Pancreas (tissue), 10 donors: ENCODE measurements at regions not wholly inside any gene's neighbourhood (a gene's known extent, or its start where the extent isn't known, plus 50 kb on each side); places are given as distances from the start of the nearest gene placed in this dataset.

ENCODE experiments used
- ATAC-seq, 4 donors: fragments of 200-7000 bp; cut with Tn5 transposase; one replicate each; pipeline versions ENCODE4 v1.8.0 to v1.9.1; 2020; ENCODE audit warnings: mild to moderate bottlenecking in 4 of 4, moderate library complexity in 4 of 4
- DNase-seq, 6 donors: peaks; one replicate each; pipeline ENCODE4 v3.0.0-alpha.2; 2020
- FAIRE-seq: peaks from 2 replicates; lab custom pipeline; 2012; peaks lifted over from hg19 to GRCh38; lab: Jason Lieb, UNC
- H3K27ac ChIP-seq, 4 donors: fragments of 200-600 bp; sonication (generic); 1 replicate in 3 of 4; 2 replicates in 1 of 4; pipeline versions ENCODE4 v1.5.0 to v1.8.0; 2020
- H3K27me3 ChIP-seq, 4 donors: fragments of 200-600 bp; one replicate each; pipeline ENCODE4 v1.8.0; 2021
- H3K36me3 ChIP-seq, 3 donors: fragments of 200-600 bp; sonication (generic) in 1 of 3; one replicate each; pipeline versions ENCODE4 v1.5.0 to v1.8.0; 2020 to 2021
- H3K4me1 ChIP-seq, 3 donors: fragments of 200-600 bp; one replicate each; pipeline ENCODE4 v1.8.0; 2021
- H3K4me3 ChIP-seq, 4 donors: fragments of 200-600 bp; sonication (generic) in 2 of 4; one replicate each; pipeline versions ENCODE4 v1.5.0 to v1.8.0; 2020 to 2021
- H3K9me3 ChIP-seq, 4 donors: fragments of 200-600 bp; one replicate each; pipeline ENCODE4 v1.8.0; 2021
- WGBS, 2 donors: extraction: QIAGEN DNeasy Blood & Tissue Kit; methylation state at CpG; one replicate each; pipeline ENCODE4 v1.1.7; 2013; 5-methylcytosine and 5-hydroxymethylcytosine counted together
- intact Hi-C, 3 donors: fragments of 100-400 bp; cut with DNase I; formaldehyde crosslinking; loops; one replicate each; pipeline versions ENCODE4 v1.11.1 to v1.14.2; 2022
- TF ChIP-seq, protein P1 (sequence below), 4 donors: fragments of 200-600 bp; sonication (generic) in 3 of 4; IDR thresholded peaks; one replicate each; pipeline versions ENCODE4 v1.5.0 to v1.8.0; 2021; ENCODE audit warnings: antibody characterized with exemption in 4 of 4
- donor health status: healthy with polysubstance abuse.
- donor health status: DM: no; HTN: no; CAD: no; lungs with moderate emphysema.
- donor health status: DM: no; HTN: no; CAD: no.
- donor health status: control.
- donor health status: control.
- donor health status: Bipolar disorder and iron deficiency.
- donor health status: DM: yes; HTN: yes; CAD: no.
- donor health status: DM: no; HTN: no; CAD: no.
- donor health status: DM: no; HTN: no; CAD: no.
- donor health status: DM: yes; HTN: yes; CAD: no.

DNA sequence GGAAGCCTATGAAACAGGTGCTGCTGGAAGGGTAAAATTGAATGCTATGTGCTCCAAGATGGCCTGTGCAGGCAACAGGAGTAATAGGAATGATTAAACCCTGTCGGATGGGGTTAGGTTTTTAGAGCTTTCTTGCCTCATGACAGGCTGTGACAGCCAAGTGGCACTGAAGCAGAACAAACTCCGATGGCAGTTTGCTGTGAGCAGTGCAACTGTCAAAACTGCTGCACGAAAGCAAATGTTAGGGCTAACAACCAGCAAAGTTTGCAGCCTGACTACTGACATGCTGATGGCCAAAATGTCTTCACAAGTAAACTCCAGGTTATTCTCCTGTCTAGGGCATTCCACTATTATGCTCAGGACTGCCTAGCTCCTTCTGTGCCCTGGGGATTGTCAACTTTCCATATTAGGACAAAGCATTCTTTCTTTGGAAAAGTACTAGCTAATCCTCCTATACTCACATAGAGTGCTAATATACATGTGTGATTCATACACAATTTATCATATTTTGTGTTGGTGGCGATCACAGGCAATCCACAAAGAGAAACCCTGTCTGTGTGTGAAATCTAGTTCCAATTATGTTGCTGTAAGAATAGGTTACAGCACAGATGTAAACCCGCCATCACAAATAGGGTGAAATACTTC is 486.6 kb upstream of the TENM3 start:
- no peak overlapping the region for H3K27ac ChIP-seq
- whole genome bisulfite sequencing, 2 donors = 46 to 51% methylated on average over 5 of the region's 5 CpGs
- H3K4me3 ChIP-seq = no peak overlapping the region
- intact Hi-C loops = no loop called here
- no peaks in the 10 kb centered on the region for H3K36me3 ChIP-seq
- H3K9me3 ChIP-seq = no peaks in the 10 kb centered on the region
- no peaks in the 10 kb centered on the region for H3K4me1 ChIP-seq
- FAIRE-seq (no peak), ATAC-seq (no peak), DNase-seq (no peak)
- TF ChIP-seq, protein P1, sequence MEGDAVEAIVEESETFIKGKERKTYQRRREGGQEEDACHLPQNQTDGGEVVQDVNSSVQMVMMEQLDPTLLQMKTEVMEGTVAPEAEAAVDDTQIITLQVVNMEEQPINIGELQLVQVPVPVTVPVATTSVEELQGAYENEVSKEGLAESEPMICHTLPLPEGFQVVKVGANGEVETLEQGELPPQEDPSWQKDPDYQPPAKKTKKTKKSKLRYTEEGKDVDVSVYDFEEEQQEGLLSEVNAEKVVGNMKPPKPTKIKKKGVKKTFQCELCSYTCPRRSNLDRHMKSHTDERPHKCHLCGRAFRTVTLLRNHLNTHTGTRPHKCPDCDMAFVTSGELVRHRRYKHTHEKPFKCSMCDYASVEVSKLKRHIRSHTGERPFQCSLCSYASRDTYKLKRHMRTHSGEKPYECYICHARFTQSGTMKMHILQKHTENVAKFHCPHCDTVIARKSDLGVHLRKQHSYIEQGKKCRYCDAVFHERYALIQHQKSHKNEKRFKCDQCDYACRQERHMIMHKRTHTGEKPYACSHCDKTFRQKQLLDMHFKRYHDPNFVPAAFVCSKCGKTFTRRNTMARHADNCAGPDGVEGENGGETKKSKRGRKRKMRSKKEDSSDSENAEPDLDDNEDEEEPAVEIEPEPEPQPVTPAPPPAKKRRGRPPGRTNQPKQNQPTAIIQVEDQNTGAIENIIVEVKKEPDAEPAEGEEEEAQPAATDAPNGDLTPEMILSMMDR (IDR thresholded peaks at IDR 0.05) = no peak
- H3K27me3 ChIP-seq = no peaks in the 10 kb centered on the region

DNA sequence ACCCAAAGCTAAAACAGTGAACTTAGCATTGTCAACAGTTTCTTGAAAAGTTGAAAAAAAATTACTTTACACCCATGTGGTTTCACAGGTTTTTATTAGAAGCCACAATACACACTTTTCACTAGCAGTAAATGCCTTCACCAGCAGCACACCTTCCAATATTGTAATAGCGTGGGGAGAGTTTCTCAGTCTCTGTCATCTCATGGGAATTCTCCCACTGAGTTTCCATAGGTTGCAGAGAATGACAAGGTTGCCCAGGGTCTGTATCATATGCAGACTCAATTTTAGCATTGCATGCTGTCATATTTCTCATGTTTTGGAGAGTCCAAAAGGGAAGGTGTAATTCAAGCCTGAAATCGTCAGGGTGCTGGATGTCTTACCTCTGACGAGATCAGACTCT is 486.1 kb upstream of the TENM3 start:
- Histone ChIP-seq H3K27ac (no peak overlapping the region), H3K4me3 (no peak overlapping the region), H3K27me3 (no peaks in the 10 kb centered on the region), H3K36me3 (no peaks in the 10 kb centered on the region), H3K4me1 (no peaks in the 10 kb centered on the region), H3K9me3 (no peaks in the 10 kb centered on the region)
- TF ChIP-seq, protein P1 (IDR thresholded peaks at IDR 0.05) = no peak
- intact Hi-C loops = no loop called here
- 41 to 48% methylated on average over 3 of the region's 3 CpGs for WGBS, 2 donors
- ATAC-seq (no peak), FAIRE-seq (no peak), DNase-seq (no peak)

DNA sequence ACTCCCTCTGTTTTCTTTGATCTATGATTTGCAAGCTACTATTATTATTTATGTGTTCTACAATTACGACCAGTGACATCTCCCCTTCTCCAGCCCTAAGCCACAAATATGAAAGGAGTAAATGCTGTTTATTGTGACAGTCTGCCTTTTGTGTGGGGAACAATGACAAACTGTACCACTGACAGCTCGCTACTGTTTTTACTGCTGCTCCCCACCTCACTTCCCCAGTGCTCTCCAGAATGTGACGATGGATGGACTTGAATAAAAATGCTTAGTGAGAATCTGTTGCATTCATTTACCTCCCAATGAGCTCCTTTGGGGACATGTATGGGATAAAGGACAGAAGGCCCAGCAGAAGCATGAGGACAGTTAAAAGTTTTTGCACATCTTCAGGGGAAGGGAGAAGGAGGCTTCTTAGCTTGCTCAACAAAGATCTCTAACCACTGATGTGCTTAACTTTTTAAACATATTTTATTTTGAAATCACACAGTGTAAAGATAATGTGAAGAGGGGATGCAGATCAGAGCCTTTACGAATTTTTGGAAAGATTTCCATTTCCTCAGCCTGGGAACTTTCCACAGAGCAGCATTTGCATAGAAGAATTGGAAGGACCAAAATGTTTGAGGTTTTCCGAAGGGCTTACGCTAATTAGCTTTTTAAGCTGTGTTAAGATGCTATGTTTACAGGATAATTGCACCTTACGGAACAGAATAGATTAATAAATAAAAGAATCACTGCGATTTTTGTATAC is 485.1 kb upstream of the TENM3 start:
- H3K27ac ChIP-seq = no peak overlapping the region
- H3K36me3 ChIP-seq = no peaks in the 10 kb centered on the region
- no peaks in the 10 kb centered on the region for H3K27me3 ChIP-seq
- H3K4me3 ChIP-seq = no peak overlapping the region
- 59 to 66% methylated on average over 8 of the region's 8 CpGs for WGBS, 2 donors
- FAIRE-seq (no peak), ATAC-seq (no peak), DNase-seq (no peak)
- H3K4me1 ChIP-seq = no peaks in the 10 kb centered on the region
- TF ChIP-seq, protein P1 (IDR thresholded peaks at IDR 0.05) = no peak
- H3K9me3 ChIP-seq = no peaks in the 10 kb centered on the region
- intact Hi-C loops = no loop called here

DNA sequence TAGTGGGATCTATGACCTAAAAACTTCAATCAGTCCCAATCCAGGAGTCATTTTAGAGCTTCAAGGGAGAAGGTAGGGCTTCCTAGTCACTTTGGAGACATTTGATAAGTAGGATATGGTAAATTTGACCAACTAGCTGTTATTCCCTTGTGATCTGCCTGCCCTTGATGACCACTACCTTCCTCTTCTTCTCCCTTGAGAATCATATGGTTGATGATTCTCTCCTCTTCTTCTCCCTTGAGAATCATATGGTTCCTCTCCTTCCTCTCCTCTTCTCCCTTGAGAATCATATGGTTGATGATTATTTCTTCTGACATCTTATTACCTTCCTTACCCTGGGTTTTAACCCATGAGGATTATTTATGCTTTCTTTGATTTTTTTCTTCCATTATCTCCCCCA is 482.6 kb upstream of the TENM3 start:
- FAIRE-seq = no peak
- TF ChIP-seq, protein P1 (IDR thresholded peaks at IDR 0.05) = no peak
- Histone ChIP-seq H3K9me3 (no peaks in the 10 kb centered on the region), H3K36me3 (no peaks in the 10 kb centered on the region), H3K4me1 (no peaks in the 10 kb centered on the region), H3K4me3 (no peak overlapping the region), H3K27ac (no peak overlapping the region), H3K27me3 (peaks cover 0 to 5% (median 0%) of the 10 kb centered on the region in 4 donors)
- DNase-seq = no peak
- intact Hi-C loops = no loop called here
- ATAC-seq = no peak

DNA sequence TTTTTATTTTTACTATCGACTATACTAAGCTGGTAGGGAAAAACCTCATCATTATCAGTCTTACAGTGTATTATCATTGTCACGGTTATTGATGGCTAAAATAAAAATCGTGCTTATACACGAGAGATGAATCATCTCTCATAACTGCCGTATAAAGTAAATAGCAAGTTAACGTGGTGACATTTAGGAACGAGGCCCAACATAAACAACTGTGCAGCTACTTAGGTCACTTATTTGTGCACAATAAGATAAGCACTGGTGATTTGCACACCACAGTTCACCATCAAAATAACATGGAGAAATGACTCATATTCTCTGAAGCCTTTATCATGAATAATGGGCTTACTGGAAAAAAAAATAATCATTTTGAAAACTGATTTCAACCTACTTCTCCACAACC is 482.0 kb upstream of the TENM3 start:
- no peak overlapping the region for H3K4me3 ChIP-seq
- 50 to 63% methylated on average over 7 of the region's 7 CpGs for WGBS, 2 donors
- ATAC-seq = no peak
- DNase-seq = no peak
- H3K9me3 ChIP-seq = no peaks in the 10 kb centered on the region
- intact Hi-C loops = no loop called here
- no peak overlapping the region for H3K27ac ChIP-seq
- peaks cover 0 to 5% (median 0%) of the 10 kb centered on the region in 4 donors for H3K27me3 ChIP-seq
- TF ChIP-seq, protein P1 (IDR thresholded peaks at IDR 0.05) = no peak
- FAIRE-seq = no peak
- no peaks in the 10 kb centered on the region for H3K4me1 ChIP-seq
- no peaks in the 10 kb centered on the region for H3K36me3 ChIP-seq
